Kidney (tissue), 13 donors: ENCODE measurements at regions not wholly inside any gene's neighbourhood (a gene's known extent, or its start where the extent isn't known, plus 50 kb on each side); places are given as distances from the start of the nearest gene placed in this dataset.

Experiments
- DNase-seq, 5 donors: peaks; one replicate each; pipeline ENCODE4 v3.0.0-alpha.2; 2013 to 2020
- FAIRE-seq: peaks from 2 replicates; lab custom pipeline; 2012; peaks lifted over from hg19 to GRCh38; lab: Jason Lieb, UNC
- H3K27ac ChIP-seq, 2 donors: one replicate each; pipeline ENCODE4 v1.7.0; 2013; ENCODE audit warnings: low read depth in 2 of 2, low read length in 2 of 2, inconsistent platforms in 1 of 2
- H3K27me3 ChIP-seq: one replicate; pipeline ENCODE4 v1.7.1; 2013; ENCODE audit warnings: low read length, inconsistent platforms; ENCODE audit not compliant: control insufficient read depth, insufficient read depth
- H3K36me3 ChIP-seq, 3 donors: one replicate each; pipeline versions ENCODE4 v1.7.0 to v1.7.1; 2013; ENCODE audit warnings: low read length in 3 of 3, control low read depth in 1 of 3, inconsistent platforms in 1 of 3; ENCODE audit not compliant: insufficient read depth in 3 of 3, control insufficient read depth in 2 of 3
- H3K4me1 ChIP-seq, 3 donors: one replicate each; pipeline versions ENCODE4 v1.7.0 to v1.7.1; 2013; ENCODE audit warnings: low read length in 3 of 3, inconsistent platforms in 1 of 3, low read depth in 1 of 3; ENCODE audit not compliant: control insufficient read depth in 2 of 3, insufficient read depth in 2 of 3
- H3K4me3 ChIP-seq, 3 donors: one replicate each; pipeline versions ENCODE4 v1.7.0 to v1.8.1; 2013; ENCODE audit warnings: low read length in 3 of 3, control low read depth in 1 of 3, inconsistent platforms in 1 of 3
- H3K9ac ChIP-seq, 3 donors: one replicate each; pipeline versions ENCODE4 v1.7.0 to v1.7.1; 2013; ENCODE audit warnings: low read length in 3 of 3, control low read depth in 1 of 3, inconsistent platforms in 1 of 3
- H3K9me3 ChIP-seq, 3 donors: one replicate each; pipeline versions ENCODE4 v1.7.0 to v1.7.1; 2013; ENCODE audit warnings: low read length in 3 of 3, control low read depth in 1 of 3, inconsistent platforms in 1 of 3; ENCODE audit not compliant: control insufficient read depth in 2 of 3, insufficient read depth in 1 of 3
- CTCF ChIP-seq: IDR thresholded peaks from 3 replicates; pipeline ENCODE4 v1.5.1; 2012; ENCODE audit warnings: mild to moderate bottlenecking, moderate library complexity, borderline replicate concordance; ENCODE audit not compliant: insufficient read depth; ENCODE audit errors: extremely low read depth
- intact Hi-C: fragments of 100-400 bp; cut with DNase I; formaldehyde crosslinking; loops from one replicate; pipeline ENCODE4 v1.11.1; 2022
- donor health status: control.
- donor health status: control.
- donor health status: control.
- donor health status: control.
- donor health status: control.
- donor health status: DM: yes; HTN: yes; CAD: no.
- donor health status: Normal renal cell carcinoma (clear cell type).

- no peak for TF ChIP-seq CTCF
- Histone ChIP-seq H3K36me3 (no peaks in the 10 kb centered on the region), H3K4me3 (no peak overlapping the region), H3K9me3 (no peaks in the 10 kb centered on the region), H3K4me1 (no peaks in the 10 kb centered on the region), H3K27me3 (no peaks in the 10 kb centered on the region), H3K27ac (no peak overlapping the region), H3K9ac (no peak overlapping the region)
- no peak for DNase-seq
- FAIRE-seq, result no peak
- intact Hi-C loops, result no loop called here
Observed at GRCh38 chr3:24751020-24751419, 256.4 kb upstream of the THRB start.

GRCh38 chr3:24756101-24756888 is 261.6 kb upstream of the THRB start:
- no peak overlapping the region for H3K27ac ChIP-seq
- no peaks in the 10 kb centered on the region for H3K27me3 ChIP-seq
- H3K4me3 ChIP-seq, result no peak overlapping the region
- intact Hi-C loops, result no loop called here
- no peak for TF ChIP-seq CTCF
- no peak for FAIRE-seq
- no peak for DNase-seq
- no peaks in the 10 kb centered on the region for H3K4me1 ChIP-seq
- H3K9ac ChIP-seq, result no peak overlapping the region
- no peaks in the 10 kb centered on the region for H3K36me3 ChIP-seq
- no peaks in the 10 kb centered on the region for H3K9me3 ChIP-seq

GRCh38 chr3:24763393-24763792 is 268.7 kb upstream of the THRB start:
- Histone ChIP-seq H3K4me1 (no peaks in the 10 kb centered on the region), H3K36me3 (no peaks in the 10 kb centered on the region), H3K9me3 (no peaks in the 10 kb centered on the region), H3K9ac (no peak overlapping the region), H3K4me3 (no peak overlapping the region), H3K27me3 (no peaks in the 10 kb centered on the region), H3K27ac (no peak overlapping the region)
- no peak for FAIRE-seq
- no peak for DNase-seq
- no peak for TF ChIP-seq CTCF
- intact Hi-C loops, result no loop called here
